Caco-2 (cell line): ENCODE measurements at regions not wholly inside any gene's neighbourhood (a gene's known extent, or its start where the extent isn't known, plus 50 kb on each side); places are given as distances from the start of the nearest gene placed in this dataset.

ENCODE experiments used
- BruUV-seq: library from RNA; stranded (reverse); fragments of 400-500 nt; replicated peaks from 2 replicates; lab custom pipeline; 2021; lab: Mats Ljungman, UMichigan
- CTCF ChIA-PET: fragments of 300-600 bp; sonication (Branson Sonifier 250); formaldehyde crosslinking; loops from one replicate; lab custom pipeline; 2022; ENCODE audit warnings: antibody characterized with exemption; lab: Charles Lee
- POLR2A ChIA-PET: fragments of 300-600 bp; sonication (Branson Sonifier 250); formaldehyde crosslinking; loops from one replicate; lab custom pipeline; 2022; ENCODE audit warnings: antibody characterized with exemption; lab: Charles Lee
- DNase-seq, 2 experiments: peaks; one replicate each; pipeline versions ENCODE4 v3.0.0 to v3.0.0-alpha.2; 2020 to 2022
- H3K27me3 ChIP-seq: replicated peaks from 2 replicates; pipeline ENCODE4 v1.6.0; 2011; ENCODE audit warnings: low read length; ENCODE audit not compliant: control insufficient read depth, insufficient read depth
- H3K36me3 ChIP-seq: 2 replicates; pipeline ENCODE4 v1.5.1; 2011; ENCODE audit warnings: low read length; ENCODE audit not compliant: control insufficient read depth, insufficient read depth
- H3K4me1 ChIP-seq: fragments of 250-450 bp; sonication (Bioruptor Pico); 2 replicates; pipeline ENCODE4 v1.5.1; 2020; ENCODE audit warnings: mild to moderate bottlenecking
- H3K4me3 ChIP-seq: 2 replicates; pipeline ENCODE4 v1.5.1; 2011; ENCODE audit warnings: low read depth, mild to moderate bottlenecking, control low read depth, low read length
- H3K9me3 ChIP-seq: fragments of 250-450 bp; sonication (Bioruptor Pico); 2 replicates; pipeline ENCODE4 v1.5.1; 2020; ENCODE audit warnings: mild to moderate bottlenecking, moderate library complexity
- H3K27ac Mint-ChIP-seq: one replicate; pipeline ENCODE4 v1.8.0; 2022; ENCODE audit warnings: mixed read lengths; ENCODE audit not compliant: unreplicated experiment
- H3K27me3 Mint-ChIP-seq: one replicate; pipeline ENCODE4 v1.8.0; 2022; ENCODE audit warnings: mixed read lengths; ENCODE audit not compliant: insufficient read depth, unreplicated experiment
- H3K36me3 Mint-ChIP-seq: one replicate; pipeline ENCODE4 v1.8.0; 2022; ENCODE audit warnings: mild to moderate bottlenecking, mixed read lengths; ENCODE audit not compliant: insufficient read depth, unreplicated experiment
- H3K4me1 Mint-ChIP-seq: one replicate; pipeline ENCODE4 v1.8.0; 2022; ENCODE audit warnings: low read depth, mixed read lengths; ENCODE audit not compliant: unreplicated experiment
- H3K4me3 Mint-ChIP-seq: one replicate; pipeline ENCODE4 v1.8.0; 2022; ENCODE audit warnings: mild to moderate bottlenecking, moderate library complexity, mixed read lengths; ENCODE audit not compliant: unreplicated experiment
- H3K9me3 Mint-ChIP-seq: one replicate; pipeline ENCODE4 v1.8.0; 2022; ENCODE audit warnings: mixed read lengths; ENCODE audit not compliant: unreplicated experiment
- intact Hi-C: fragments of 100-400 bp; cut with micrococcal nuclease; formaldehyde crosslinking; loops from one replicate; pipeline ENCODE4 v1.10.0; 2022; ENCODE audit not compliant: unreplicated experiment
- TF ChIP-seq, protein P1 (sequence below), 2 experiments: fragments of 200-600 bp in 1 of 2; IDR thresholded peaks; 1 replicate in 1 of 2; 2 replicates in 1 of 2; pipeline versions ENCODE4 v1.5.1 to v1.8.0; 2011 to 2022; ENCODE audit warnings: antibody characterized with exemption in 1 of 2, control low read depth in 1 of 2, inconsistent platforms in 1 of 2, low read depth in 1 of 2, low read length in 1 of 2, mild to moderate bottlenecking in 1 of 2, moderate library complexity in 1 of 2; ENCODE audit not compliant: insufficient read depth in 1 of 2, severe bottlenecking in 1 of 2, unreplicated experiment in 1 of 2

DNA sequence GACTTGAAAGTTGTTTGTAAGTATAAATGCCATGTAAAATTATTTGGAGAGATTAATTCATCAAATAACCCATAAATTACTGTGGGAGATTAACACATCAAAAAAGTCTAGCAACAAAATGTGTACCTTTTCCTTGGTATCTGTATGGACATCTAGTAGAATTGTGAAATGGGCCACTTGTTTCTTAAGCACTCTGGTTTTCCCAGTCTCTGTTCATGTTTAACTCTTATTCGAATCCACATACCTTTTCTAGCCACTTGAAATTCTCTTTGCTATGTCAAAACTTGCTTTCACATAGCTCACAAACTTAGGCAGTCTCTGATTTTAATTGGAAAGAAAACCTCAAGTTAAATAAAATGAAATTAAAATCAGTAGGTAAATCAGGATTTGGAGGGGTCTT, 470.6 kb downstream of the LMO7 start:
- Mint-ChIP-seq H3K4me3 (no peak overlapping the region), H3K27ac (no peak overlapping the region), H3K36me3 (no peaks in the 10 kb centered on the region), H3K9me3 (peaks cover 34% of the 10 kb centered on the region), H3K27me3 (no peaks in the 10 kb centered on the region), H3K4me1 (no peaks in the 10 kb centered on the region)
- no peaks in the 10 kb centered on the region for H3K9me3 ChIP-seq
- ChIA-PET POLR2A (no interaction called here), CTCF (no interaction called here)
- BruUV-seq, result no TSS peak
- no peaks in the 10 kb centered on the region for H3K36me3 ChIP-seq
- H3K4me3 ChIP-seq, result no peak overlapping the region
- peaks cover 15% of the 10 kb centered on the region for H3K4me1 ChIP-seq
- no peak for DNase-seq
- no peaks in the 10 kb centered on the region for H3K27me3 ChIP-seq
- intact Hi-C loops, result no loop called here
- TF ChIP-seq, protein P1, sequence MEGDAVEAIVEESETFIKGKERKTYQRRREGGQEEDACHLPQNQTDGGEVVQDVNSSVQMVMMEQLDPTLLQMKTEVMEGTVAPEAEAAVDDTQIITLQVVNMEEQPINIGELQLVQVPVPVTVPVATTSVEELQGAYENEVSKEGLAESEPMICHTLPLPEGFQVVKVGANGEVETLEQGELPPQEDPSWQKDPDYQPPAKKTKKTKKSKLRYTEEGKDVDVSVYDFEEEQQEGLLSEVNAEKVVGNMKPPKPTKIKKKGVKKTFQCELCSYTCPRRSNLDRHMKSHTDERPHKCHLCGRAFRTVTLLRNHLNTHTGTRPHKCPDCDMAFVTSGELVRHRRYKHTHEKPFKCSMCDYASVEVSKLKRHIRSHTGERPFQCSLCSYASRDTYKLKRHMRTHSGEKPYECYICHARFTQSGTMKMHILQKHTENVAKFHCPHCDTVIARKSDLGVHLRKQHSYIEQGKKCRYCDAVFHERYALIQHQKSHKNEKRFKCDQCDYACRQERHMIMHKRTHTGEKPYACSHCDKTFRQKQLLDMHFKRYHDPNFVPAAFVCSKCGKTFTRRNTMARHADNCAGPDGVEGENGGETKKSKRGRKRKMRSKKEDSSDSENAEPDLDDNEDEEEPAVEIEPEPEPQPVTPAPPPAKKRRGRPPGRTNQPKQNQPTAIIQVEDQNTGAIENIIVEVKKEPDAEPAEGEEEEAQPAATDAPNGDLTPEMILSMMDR (IDR thresholded peaks at IDR 0.05; ENCODE audit: insufficient read depth in 1 of 2, low read depth in 1 of 2, low read length in 1 of 2, severe bottlenecking in 1 of 2, unreplicated experiment in 1 of 2), result no peak

- TF ChIP-seq, protein P1 (IDR thresholded peaks at IDR 0.05; ENCODE audit: insufficient read depth in 1 of 2, low read depth in 1 of 2, low read length in 1 of 2, severe bottlenecking in 1 of 2, unreplicated experiment in 1 of 2), result no peak
- no peaks in the 10 kb centered on the region for H3K27me3 Mint-ChIP-seq
- H3K9me3 Mint-ChIP-seq, result peaks cover 27% of the 10 kb centered on the region
- no peak overlapping the region for H3K27ac Mint-ChIP-seq
- ChIA-PET POLR2A (no interaction called here), CTCF (no interaction called here)
- no peaks in the 10 kb centered on the region for H3K36me3 Mint-ChIP-seq
- DNase-seq, result no peak
- intact Hi-C loops, result no loop called here
- H3K4me1 Mint-ChIP-seq, result no peaks in the 10 kb centered on the region
- H3K36me3 ChIP-seq, result no peaks in the 10 kb centered on the region
- H3K9me3 ChIP-seq, result no peaks in the 10 kb centered on the region; the same call in 1 of the 2 replicates
- H3K27me3 ChIP-seq, result no peaks in the 10 kb centered on the region
- H3K4me3 Mint-ChIP-seq, result no peak overlapping the region
- H3K4me3 ChIP-seq, result no peak overlapping the region
- H3K4me1 ChIP-seq, result no peaks in the 10 kb centered on the region
- no TSS peak for BruUV-seq
Observed at GRCh38 chr13:76094645-76095044, 458.5 kb downstream of the LMO7 start.

DNA sequence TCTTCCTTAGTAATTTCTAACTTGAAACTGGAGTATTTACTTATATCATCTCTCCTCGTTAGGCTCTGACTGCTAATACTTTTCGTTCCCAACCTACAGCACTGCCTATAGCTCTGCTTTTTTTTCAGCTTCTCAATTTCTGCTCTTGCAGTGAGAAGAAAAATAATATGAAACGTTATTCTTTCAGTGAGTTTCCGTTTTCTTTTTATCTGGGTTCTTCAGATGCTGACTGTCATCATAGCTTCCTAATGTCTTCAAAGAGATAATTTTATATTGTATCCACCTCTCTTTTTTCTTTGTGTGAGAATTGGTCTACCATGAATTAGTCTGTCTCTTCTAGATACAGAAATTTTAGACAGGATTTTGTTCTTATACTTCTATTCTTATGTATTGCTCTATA, 454.9 kb downstream of the LMO7 start:
- H3K27me3 ChIP-seq, result no peaks in the 10 kb centered on the region
- intact Hi-C loops, result no loop called here

More for the DNA sequence above, 454.9 kb downstream of the LMO7 start:
- no peak overlapping the region for H3K4me3 Mint-ChIP-seq
- DNase-seq, result no peak
- no TSS peak for BruUV-seq
- no peaks in the 10 kb centered on the region for H3K27me3 Mint-ChIP-seq
- Histone ChIP-seq H3K4me3 (no peak overlapping the region), H3K4me1 (no peaks in the 10 kb centered on the region), H3K36me3 (no peaks in the 10 kb centered on the region), H3K9me3 (peaks cover 14% of the 10 kb centered on the region)
- TF ChIP-seq, protein P1 (IDR thresholded peaks at IDR 0.05; ENCODE audit: insufficient read depth in 1 of 2, low read depth in 1 of 2, low read length in 1 of 2, severe bottlenecking in 1 of 2, unreplicated experiment in 1 of 2), result no peak
- H3K27ac Mint-ChIP-seq, result no peak overlapping the region
- H3K36me3 Mint-ChIP-seq, result no peaks in the 10 kb centered on the region
- ChIA-PET POLR2A (no interaction called here), CTCF (no interaction called here)
- H3K9me3 Mint-ChIP-seq, result peaks cover 50% of the 10 kb centered on the region
- H3K4me1 Mint-ChIP-seq, result no peaks in the 10 kb centered on the region
